Astrocyte (in vitro differentiated cells and primary cell): ENCODE measurements at regions not wholly inside any gene's neighbourhood (a gene's known extent, or its start where the extent isn't known, plus 50 kb on each side); places are given as distances from the start of the nearest gene placed in this dataset.

Source experiments
- CTCF ChIP-seq: IDR thresholded peaks from 2 replicates; pipeline ENCODE4 v1.5.1; 2011; ENCODE audit warnings: low read depth, mild to moderate bottlenecking, inconsistent platforms, low read length, moderate library complexity; ENCODE audit not compliant: insufficient read depth
- EZH2 ChIP-seq: IDR thresholded peaks from 2 replicates; pipeline ENCODE4 v1.6.1; 2012; ENCODE audit warnings: mild to moderate bottlenecking, low read length, inconsistent platforms; ENCODE audit not compliant: insufficient read depth

GRCh38 chr10:123564631-123565030 lies 101.5 kb upstream of the GPR26 start:
- TF ChIP-seq EZH2 = no peak
- TF ChIP-seq CTCF = no peak
